ENCODE measurements at regions not wholly inside any gene's neighbourhood (a gene's known extent, or its start where the extent isn't known, plus 50 kb on each side); places are given as distances from the start of the nearest gene placed in this dataset.
"Not testable (repeated sequence)": the region's sequence is repeated elsewhere in the genome, so short reads cannot be mapped to it uniquely, and the experiment has no call there.

- no peak for TF ChIP-seq CTCF (IDR thresholded peaks at IDR 0.05; ENCODE audit: low read depth, low read length)
- H3K4me3 ChIP-seq (ENCODE audit: low read depth, low read length), result no peak overlapping the region
- no peak for DNase-seq (ENCODE audit: low read depth, low spot score)
- in situ Hi-C loops (cut with HindIII; ENCODE audit: low sequenced_read_pairs), result no loop called here
Observed at GRCh38 chr15:53129121-53129904, 339.2 kb upstream of the ONECUT1 start.

- H3K4me3 ChIP-seq (ENCODE audit: low read depth, low read length), result no peak overlapping the region
- no peak for TF ChIP-seq CTCF (IDR thresholded peaks at IDR 0.05; ENCODE audit: low read depth, low read length)
- in situ Hi-C loops (cut with HindIII; ENCODE audit: low sequenced_read_pairs), result no loop called here
- no peak for DNase-seq (ENCODE audit: low read depth, low spot score)
Observed at GRCh38 chr15:53128652-53129051, 338.5 kb upstream of the ONECUT1 start.

GRCh38 chr15:53126144-53126543 is 336.0 kb upstream of the ONECUT1 start:
- TF ChIP-seq CTCF (IDR thresholded peaks at IDR 0.05; ENCODE audit: low read depth, low read length), result no peak
- H3K4me3 ChIP-seq (ENCODE audit: low read depth, low read length), result no peak overlapping the region
- no peak for DNase-seq (ENCODE audit: low read depth, low spot score)
- in situ Hi-C loops (cut with HindIII; ENCODE audit: low sequenced_read_pairs), result no loop called here

- TF ChIP-seq CTCF (IDR thresholded peaks at IDR 0.05; ENCODE audit: low read depth, low read length), result no peak
- H3K4me3 ChIP-seq (ENCODE audit: low read depth, low read length), result no peak overlapping the region
- no peak for DNase-seq (ENCODE audit: low read depth, low spot score)
- in situ Hi-C loops (cut with HindIII; ENCODE audit: low sequenced_read_pairs), result no loop called here
Observed at GRCh38 chr15:53122818-53123217, 332.7 kb upstream of the ONECUT1 start.

- in situ Hi-C loops (cut with HindIII; ENCODE audit: low sequenced_read_pairs); DNase-seq (ENCODE audit: low read depth, low spot score); H3K4me3 ChIP-seq (ENCODE audit: low read depth, low read length): not testable (repeated sequence)
Observed at GRCh38 chr15:53116915-53117314, 326.8 kb upstream of the ONECUT1 start.

GRCh38 chr15:53116169-53116568 is 326.0 kb upstream of the ONECUT1 start:
- in situ Hi-C loops (cut with HindIII; ENCODE audit: low sequenced_read_pairs), result no loop called here
- no peak for DNase-seq (ENCODE audit: low read depth, low spot score)
- no peak overlapping the region for H3K4me3 ChIP-seq (ENCODE audit: low read depth, low read length)
- no peak for TF ChIP-seq CTCF (IDR thresholded peaks at IDR 0.05; ENCODE audit: low read depth, low read length)

GRCh38 chr15:53115563-53115962 is 325.4 kb upstream of the ONECUT1 start:
- TF ChIP-seq CTCF (IDR thresholded peaks at IDR 0.05; ENCODE audit: low read depth, low read length), result no peak
- in situ Hi-C loops (cut with HindIII; ENCODE audit: low sequenced_read_pairs), result no loop called here
- H3K4me3 ChIP-seq (ENCODE audit: low read depth, low read length), result no peak overlapping the region
- no peak for DNase-seq (ENCODE audit: low read depth, low spot score)

Measured in astrocyte of the spinal cord (primary cell).